B cell (primary cell): ENCODE measurements at regions not wholly inside any gene's neighbourhood (a gene's known extent, or its start where the extent isn't known, plus 50 kb on each side); places are given as distances from the start of the nearest gene placed in this dataset.

Experiments used
- ATAC-seq: fragments of 200-7000 bp; cut with Tn5 transposase; one replicate; pipeline ENCODE4 v1.10.0; 2021; ENCODE audit warnings: low read depth, mild to moderate bottlenecking, moderate number of reproducible peaks, moderate library complexity
- CTCF ChIA-PET: fragments of 350-600 bp; sonication (Branson Sonifier 250); formaldehyde crosslinking; loops from one replicate; lab custom pipeline; 2021; ENCODE audit warnings: antibody characterized with exemption, inconsistent platforms; lab: Charles Lee
- POLR2A ChIA-PET: fragments of 350-600 bp; sonication (Branson Sonifier 250); formaldehyde crosslinking; loops from one replicate; lab custom pipeline; 2021; ENCODE audit warnings: antibody characterized with exemption; lab: Charles Lee
- DNase-seq: peaks from one replicate; pipeline ENCODE4 v3.0.0; 2013
- H2AFZ ChIP-seq: 2 replicates; pipeline ENCODE4 v1.6.1; 2012; ENCODE audit warnings: mild to moderate bottlenecking, low read depth, low read length; ENCODE audit not compliant: insufficient read depth, poor library complexity, severe bottlenecking
- H3K27ac ChIP-seq, 2 donors: 1 replicate in 1 of 2; 2 replicates in 1 of 2; pipeline ENCODE4 v1.5.1; 2012 to 2013; ENCODE audit warnings: low read length in 2 of 2, mild to moderate bottlenecking in 2 of 2, moderate library complexity in 1 of 2
- H3K27me3 ChIP-seq, 4 experiments: fragments of 200-600 bp in 1 of 4; sonication (generic) in 1 of 4; replicated peaks in 1 of 4; 1 replicate in 2 of 4; 2 replicates in 2 of 4; pipeline versions ENCODE4 v1.6.1 to v1.7.0; 2013 to 2016; ENCODE audit warnings: low read length in 3 of 4, mild to moderate bottlenecking in 2 of 4, mixed read lengths in 1 of 4, moderate library complexity in 1 of 4; ENCODE audit not compliant: insufficient read depth in 4 of 4, control insufficient read depth in 3 of 4; ENCODE audit errors: control extremely low read depth in 1 of 4
- H3K36me3 ChIP-seq, 2 experiments: replicated peaks in 1 of 2; 1 replicate in 1 of 2; 2 replicates in 1 of 2; pipeline versions ENCODE4 v1.6.1 to v1.7.1; 2013; ENCODE audit warnings: low read length in 1 of 2; ENCODE audit not compliant: insufficient read depth in 2 of 2, control insufficient read depth in 1 of 2; ENCODE audit errors: control extremely low read depth in 1 of 2, extremely low read depth in 1 of 2
- H3K4me1 ChIP-seq, 2 donors: fragments of 200-600 bp in 1 of 2; sonication (generic) in 1 of 2; 1 replicate in 1 of 2; 2 replicates in 1 of 2; pipeline versions ENCODE4 v1.5.1 to v1.6.1; 2013 to 2017; ENCODE audit warnings: low read length in 2 of 2; ENCODE audit not compliant: control insufficient read depth in 2 of 2, insufficient read depth in 2 of 2
- H3K4me2 ChIP-seq: replicated peaks from 2 replicates; pipeline ENCODE3; 2012; ENCODE audit warnings: mild to moderate bottlenecking, low read depth, low read length; ENCODE audit not compliant: poor library complexity, severe bottlenecking
- H3K4me3 ChIP-seq, 5 experiments: fragments of 200-600 bp in 1 of 5; sonication (generic) in 1 of 5; 1 replicate in 3 of 5; 2 replicates in 2 of 5; pipeline versions ENCODE4 v1.5.1 to v1.7.0; 2011 to 2016; ENCODE audit warnings: low read length in 4 of 5, mild to moderate bottlenecking in 4 of 5, low read depth in 2 of 5, control low read depth in 1 of 5, moderate library complexity in 1 of 5; ENCODE audit not compliant: insufficient read depth in 1 of 5; ENCODE audit errors: control extremely low read depth in 1 of 5, extremely low read depth in 1 of 5
- H3K79me2 ChIP-seq: fragments of 200-600 bp; sonication (generic); one replicate; pipeline ENCODE4 v1.6.0; 2016; ENCODE audit warnings: low read length; ENCODE audit not compliant: control insufficient read depth, insufficient read depth
- H3K9ac ChIP-seq: fragments of 200-600 bp; sonication (generic); 2 replicates; pipeline ENCODE4 v1.6.1; 2017; ENCODE audit warnings: mild to moderate bottlenecking, low read length, moderate library complexity
- H3K9me3 ChIP-seq, 3 donors: one replicate each; pipeline versions ENCODE4 v1.6.1 to v1.7.1; 2013; ENCODE audit warnings: low read length in 2 of 3; ENCODE audit not compliant: control insufficient read depth in 2 of 3, insufficient read depth in 1 of 3; ENCODE audit errors: control extremely low read depth in 1 of 3
- H4K20me1 ChIP-seq: 2 replicates; pipeline ENCODE4 v1.6.0; 2012; ENCODE audit warnings: mild to moderate bottlenecking, low read length; ENCODE audit not compliant: insufficient read depth, control insufficient read depth, poor library complexity, severe bottlenecking
- H3K27ac Mint-ChIP-seq: one replicate; pipeline ENCODE4 v1.8.0; 2021; ENCODE audit warnings: mixed read lengths
- H3K27me3 Mint-ChIP-seq: one replicate; pipeline ENCODE4 v1.8.0; 2021; ENCODE audit warnings: mixed read lengths
- H3K4me1 Mint-ChIP-seq: one replicate; pipeline ENCODE4 v1.8.0; 2021; ENCODE audit warnings: mixed read lengths
- H3K4me3 Mint-ChIP-seq: one replicate; pipeline ENCODE4 v1.8.0; 2021; ENCODE audit warnings: mixed read lengths
- H3K9me3 Mint-ChIP-seq: one replicate; pipeline ENCODE4 v1.8.0; 2022; ENCODE audit warnings: mixed read lengths; ENCODE audit not compliant: insufficient read depth
- EZH2 ChIP-seq: IDR thresholded peaks from 2 replicates; pipeline ENCODE4 v1.6.1; 2012; ENCODE audit warnings: borderline replicate concordance, low read depth, mild to moderate bottlenecking, moderate library complexity, low read length; ENCODE audit not compliant: insufficient read depth, poor library complexity, severe bottlenecking
- WGBS: methylation state at CpG from one replicate; pipeline ENCODE4 v1.1.5; 2013; ENCODE audit warnings: missing lambda C conversion rate; ENCODE audit not compliant: insufficient coverage; 5-methylcytosine and 5-hydroxymethylcytosine counted together
- intact Hi-C: fragments of 100-400 bp; cut with micrococcal nuclease; formaldehyde crosslinking; loops from one replicate; pipeline ENCODE4 v1.10.0; 2022
- TF ChIP-seq, protein P1 (sequence below): fragments of 200-600 bp; IDR thresholded peaks from one replicate; pipeline ENCODE4 v1.8.0; 2022; ENCODE audit warnings: antibody characterized with exemption, mild to moderate bottlenecking

DNA sequence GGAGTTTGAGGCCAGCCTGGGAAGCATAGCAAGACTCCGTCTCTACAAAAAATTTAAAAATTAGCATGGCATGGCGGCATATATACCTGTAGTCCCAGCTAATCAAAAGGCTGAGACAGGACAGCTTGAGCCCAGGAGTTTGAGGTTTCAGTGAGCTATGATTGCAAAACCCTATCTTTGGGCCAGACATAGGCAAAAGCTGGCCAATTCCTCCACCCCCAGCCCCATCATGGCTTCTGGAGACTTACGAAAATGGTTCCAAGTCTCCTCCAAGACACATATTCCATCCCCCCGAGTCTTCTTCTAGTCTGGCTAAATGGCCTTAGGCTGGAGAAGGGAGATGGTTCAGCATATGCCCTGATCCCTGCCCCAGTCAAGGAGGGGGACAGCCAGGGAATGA is 172.8 kb upstream of the HAAO start:
- Mint-ChIP-seq H3K27ac (no peak overlapping the region), H3K9me3 (no peaks in the 10 kb centered on the region), H3K4me3 (no peak overlapping the region), H3K27me3 (peaks cover 8% of the 10 kb centered on the region), H3K4me1 (peaks cover 26% of the 10 kb centered on the region)
- peaks cover 0 to 4% (median 0%) of the 10 kb centered on the region in 3 donors for H3K9me3 ChIP-seq
- intact Hi-C loops, result no loop called here
- H3K4me2 ChIP-seq, result no peak overlapping the region
- no peaks in the 10 kb centered on the region for H3K79me2 ChIP-seq
- CTCF ChIA-PET, result interaction anchor here (0.7 to 5.8 kb wide), 5 partner anchors 9 to 519 kb away, joined by 3 to 27 read pairs (median 18); no protein-coding TSS in a partner anchor
- WGBS, result 94% methylated on average over 2 of the region's 4 CpGs
- DNase-seq, result no peak
- no peak overlapping the region for H3K27ac ChIP-seq
- no peak overlapping the region for H3K9ac ChIP-seq
- no peak for TF ChIP-seq EZH2
- TF ChIP-seq, protein P1, sequence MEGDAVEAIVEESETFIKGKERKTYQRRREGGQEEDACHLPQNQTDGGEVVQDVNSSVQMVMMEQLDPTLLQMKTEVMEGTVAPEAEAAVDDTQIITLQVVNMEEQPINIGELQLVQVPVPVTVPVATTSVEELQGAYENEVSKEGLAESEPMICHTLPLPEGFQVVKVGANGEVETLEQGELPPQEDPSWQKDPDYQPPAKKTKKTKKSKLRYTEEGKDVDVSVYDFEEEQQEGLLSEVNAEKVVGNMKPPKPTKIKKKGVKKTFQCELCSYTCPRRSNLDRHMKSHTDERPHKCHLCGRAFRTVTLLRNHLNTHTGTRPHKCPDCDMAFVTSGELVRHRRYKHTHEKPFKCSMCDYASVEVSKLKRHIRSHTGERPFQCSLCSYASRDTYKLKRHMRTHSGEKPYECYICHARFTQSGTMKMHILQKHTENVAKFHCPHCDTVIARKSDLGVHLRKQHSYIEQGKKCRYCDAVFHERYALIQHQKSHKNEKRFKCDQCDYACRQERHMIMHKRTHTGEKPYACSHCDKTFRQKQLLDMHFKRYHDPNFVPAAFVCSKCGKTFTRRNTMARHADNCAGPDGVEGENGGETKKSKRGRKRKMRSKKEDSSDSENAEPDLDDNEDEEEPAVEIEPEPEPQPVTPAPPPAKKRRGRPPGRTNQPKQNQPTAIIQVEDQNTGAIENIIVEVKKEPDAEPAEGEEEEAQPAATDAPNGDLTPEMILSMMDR, result no peak
- no peak overlapping the region for H2AFZ ChIP-seq
- peaks cover 0 to 7% (median 0%) of the 10 kb centered on the region in 4 experiments for H3K27me3 ChIP-seq
- H4K20me1 ChIP-seq, result no peaks in the 10 kb centered on the region
- POLR2A ChIA-PET, result interaction anchor here (0.7 kb wide), 1 partner anchor 262 kb away, joined by 3 read pairs; no protein-coding TSS in a partner anchor
- H3K4me3 ChIP-seq, result no peak overlapping the region
- H3K4me1 ChIP-seq, result peaks cover 41 to 46% of the 10 kb centered on the region in 2 donors
- ATAC-seq, result no peak
- H3K36me3 ChIP-seq, result no peaks in the 10 kb centered on the region

DNA sequence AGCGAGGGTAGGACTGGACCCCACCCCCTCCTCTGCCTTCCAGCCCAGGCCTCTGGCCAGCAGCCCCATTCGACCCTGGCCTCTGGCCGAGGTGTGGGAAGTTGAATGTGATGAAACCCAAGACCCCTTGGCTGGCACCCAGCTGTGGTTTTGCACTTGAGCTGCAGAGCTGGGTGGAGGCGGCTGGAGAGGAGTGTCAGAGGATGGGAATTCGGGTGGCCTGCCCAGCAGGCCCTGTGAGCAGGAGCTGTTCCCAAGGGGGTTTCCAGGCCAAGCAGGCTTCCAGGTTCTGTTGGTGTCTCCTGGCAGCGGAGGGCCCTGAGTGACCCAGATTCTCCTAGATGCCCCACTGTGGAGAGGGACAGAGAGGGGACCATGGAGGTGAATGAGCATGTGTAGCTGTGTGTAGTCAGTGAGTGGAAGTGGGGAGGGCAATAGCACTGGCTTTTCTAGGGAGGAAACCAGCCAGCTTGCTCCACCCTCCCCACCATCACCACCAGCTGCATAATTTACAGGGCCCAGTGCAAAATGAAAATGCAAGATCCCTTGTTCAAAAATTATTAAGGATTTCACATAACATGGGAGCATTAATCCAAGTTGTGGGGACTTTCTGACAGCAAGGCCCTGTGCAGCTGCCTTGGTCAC is 172.2 kb upstream of the HAAO start:
- Mint-ChIP-seq H3K27ac (no peak overlapping the region), H3K27me3 (peaks cover 8% of the 10 kb centered on the region), H3K4me1 (peaks cover 30% of the 10 kb centered on the region), H3K4me3 (no peak overlapping the region), H3K9me3 (no peaks in the 10 kb centered on the region)
- WGBS, result 49% methylated on average over 6 of the region's 6 CpGs
- Histone ChIP-seq H3K4me1 (peaks cover 41 to 46% of the 10 kb centered on the region in 2 donors), H3K27me3 (peaks cover 0 to 7% (median 0%) of the 10 kb centered on the region in 4 experiments), H4K20me1 (no peaks in the 10 kb centered on the region), H3K4me3 (no peak overlapping the region), H3K27ac (no peak overlapping the region), H3K4me2 (peak overlapping the region; percentile 20), H3K36me3 (no peaks in the 10 kb centered on the region), H3K9me3 (peaks cover 0 to 4% (median 0%) of the 10 kb centered on the region in 3 donors), H3K9ac (no peak overlapping the region), H3K79me2 (no peaks in the 10 kb centered on the region), H2AFZ (no peak overlapping the region)
- ChIA-PET CTCF (interaction anchor here (0.7 to 5.8 kb wide), 5 partner anchors 10 to 520 kb away, joined by 3 to 27 read pairs (median 18); no protein-coding TSS in a partner anchor), POLR2A (interaction anchor here (0.7 kb wide), 1 partner anchor 263 kb away, joined by 3 read pairs; no protein-coding TSS in a partner anchor)
- intact Hi-C loops, result no loop called here
- ATAC-seq, result no peak
- no peak for TF ChIP-seq EZH2
- TF ChIP-seq, protein P1, result no peak
- no peak for DNase-seq
